Vagina (tissue), 2 donors: ENCODE measurements at regions not wholly inside any gene's neighbourhood (a gene's known extent, or its start where the extent isn't known, plus 50 kb on each side); places are given as distances from the start of the nearest gene placed in this dataset.

ENCODE experiments used
- DNase-seq, 2 donors: peaks; one replicate each; pipeline ENCODE4 v3.0.0-alpha.2; 2017; ENCODE audit errors: extremely low spot score in 2 of 2
- H3K27ac ChIP-seq: fragments of 200-600 bp; sonication (generic); one replicate; pipeline ENCODE4 v1.5.1; 2019
- H3K27me3 ChIP-seq: fragments of 200-600 bp; sonication (generic); one replicate; pipeline ENCODE4 v1.5.1; 2019
- H3K36me3 ChIP-seq, 2 donors: fragments of 200-600 bp; sonication (generic); one replicate each; pipeline ENCODE4 v1.5.1; 2017 to 2019
- H3K4me1 ChIP-seq: fragments of 200-600 bp; sonication (generic); one replicate; pipeline ENCODE4 v1.5.1; 2019
- H3K4me3 ChIP-seq, 2 donors: fragments of 200-600 bp; sonication (generic); 1 replicate in 1 of 2; 2 replicates in 1 of 2; pipeline ENCODE4 v1.5.1; 2016 to 2019
- H3K9me3 ChIP-seq: fragments of 200-600 bp; sonication (generic); one replicate; pipeline ENCODE4 v1.5.1; 2019
- CTCF ChIP-seq, 3 experiments: fragments of 450-650 bp in 2 of 3; fragments of 200-600 bp in 1 of 3; sonication (generic) in 1 of 3; IDR thresholded peaks; one replicate each; pipeline ENCODE4 v1.5.1; 2017 to 2019; ENCODE audit warnings: antibody characterized with exemption in 3 of 3, mild to moderate bottlenecking in 2 of 3, moderate library complexity in 2 of 3
- POLR2A ChIP-seq, 2 donors: fragments of 450-650 bp; IDR thresholded peaks; one replicate each; pipeline ENCODE4 v1.6.1; 2017; ENCODE audit warnings: antibody characterized with exemption in 2 of 2, mild to moderate bottlenecking in 2 of 2, moderate library complexity in 2 of 2
- POLR2AphosphoS5 ChIP-seq, 2 donors: sonication (generic); formaldehyde crosslinking; IDR thresholded peaks; one replicate each; pipeline ENCODE4 v1.9.0; 2017; ENCODE audit warnings: antibody characterized with exemption in 2 of 2, mild to moderate bottlenecking in 2 of 2, low read depth in 1 of 2; ENCODE audit not compliant: insufficient read depth in 1 of 2
- intact Hi-C: fragments of 100-400 bp; cut with DNase I; formaldehyde crosslinking; loops from one replicate; pipeline ENCODE4 v1.15.1; 2023

GRCh38 chr12:100675432-100675831 is 101.9 kb downstream of the GAS2L3 start:
- Histone ChIP-seq H3K27ac (no peak overlapping the region), H3K9me3 (no peaks in the 10 kb centered on the region), H3K36me3 (no peaks in the 10 kb centered on the region), H3K4me1 (no peaks in the 10 kb centered on the region), H3K4me3 (no peak overlapping the region), H3K27me3 (no peaks in the 10 kb centered on the region)
- TF ChIP-seq CTCF (IDR thresholded peaks at IDR 0.05) = no peak
- TF ChIP-seq POLR2AphosphoS5 (IDR thresholded peaks at IDR 0.05; ENCODE audit: insufficient read depth in 1 of 2, low read depth in 1 of 2) = no peak
- TF ChIP-seq POLR2A (IDR thresholded peaks at IDR 0.05) = no peak
- intact Hi-C loops = no loop called here
- DNase-seq = no peak

DNA sequence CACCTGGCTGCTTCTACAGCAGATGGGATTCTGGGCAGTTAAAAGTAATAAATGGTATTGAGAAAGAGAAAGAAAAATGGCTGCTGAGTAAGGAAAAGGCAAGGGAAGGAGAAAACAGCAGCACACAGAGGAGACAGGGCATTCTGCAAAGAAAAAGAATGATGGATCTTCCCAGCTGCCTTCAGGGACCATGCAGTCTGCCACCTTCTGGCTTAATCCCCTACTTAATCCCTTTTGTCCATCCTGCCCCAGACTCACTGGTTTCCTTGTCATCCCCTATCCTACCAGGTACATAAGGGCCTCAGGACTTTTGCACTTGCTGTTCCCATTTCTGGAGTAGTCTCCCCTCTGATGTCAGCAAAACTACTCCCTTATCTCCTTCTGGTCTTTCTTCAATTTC is 107.6 kb downstream of the GAS2L3 start:
- Histone ChIP-seq H3K27ac (no peak overlapping the region), H3K27me3 (no peaks in the 10 kb centered on the region), H3K4me1 (no peaks in the 10 kb centered on the region), H3K36me3 (no peaks in the 10 kb centered on the region), H3K9me3 (no peaks in the 10 kb centered on the region), H3K4me3 (no peak overlapping the region)
- intact Hi-C loops = no loop called here
- DNase-seq = no peak
- TF ChIP-seq POLR2A (IDR thresholded peaks at IDR 0.05) (no peak), POLR2AphosphoS5 (IDR thresholded peaks at IDR 0.05; ENCODE audit: insufficient read depth in 1 of 2, low read depth in 1 of 2) (no peak)

DNA sequence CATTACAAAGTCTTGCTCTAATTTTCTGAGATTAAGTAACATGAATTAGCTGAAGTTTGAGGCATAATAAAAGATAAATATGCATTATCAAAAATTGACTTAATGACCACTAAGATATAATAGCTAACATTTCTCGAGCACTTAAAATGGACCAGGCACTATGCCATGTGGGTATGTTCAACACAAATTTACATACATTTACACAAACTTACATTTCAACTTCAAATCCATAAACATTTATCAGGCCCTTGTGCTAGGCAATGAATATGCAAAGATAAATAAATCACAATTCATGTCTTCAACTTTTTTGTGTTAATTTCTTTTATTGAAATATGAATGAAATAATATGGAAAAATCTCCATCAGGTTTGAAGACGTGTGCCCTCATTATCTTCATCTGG is 108.7 kb downstream of the GAS2L3 start:
- H3K36me3 ChIP-seq = no peaks in the 10 kb centered on the region
- H3K4me3 ChIP-seq = no peak overlapping the region
- no peak for TF ChIP-seq CTCF (IDR thresholded peaks at IDR 0.05)
- TF ChIP-seq POLR2AphosphoS5 (IDR thresholded peaks at IDR 0.05; ENCODE audit: insufficient read depth in 1 of 2, low read depth in 1 of 2) = no peak
- no peak for TF ChIP-seq POLR2A (IDR thresholded peaks at IDR 0.05)
- DNase-seq = no peak
- intact Hi-C loops = no loop called here
- H3K27me3 ChIP-seq = no peaks in the 10 kb centered on the region
- H3K9me3 ChIP-seq = no peaks in the 10 kb centered on the region
- H3K27ac ChIP-seq = no peak overlapping the region
- H3K4me1 ChIP-seq = no peaks in the 10 kb centered on the region

DNA sequence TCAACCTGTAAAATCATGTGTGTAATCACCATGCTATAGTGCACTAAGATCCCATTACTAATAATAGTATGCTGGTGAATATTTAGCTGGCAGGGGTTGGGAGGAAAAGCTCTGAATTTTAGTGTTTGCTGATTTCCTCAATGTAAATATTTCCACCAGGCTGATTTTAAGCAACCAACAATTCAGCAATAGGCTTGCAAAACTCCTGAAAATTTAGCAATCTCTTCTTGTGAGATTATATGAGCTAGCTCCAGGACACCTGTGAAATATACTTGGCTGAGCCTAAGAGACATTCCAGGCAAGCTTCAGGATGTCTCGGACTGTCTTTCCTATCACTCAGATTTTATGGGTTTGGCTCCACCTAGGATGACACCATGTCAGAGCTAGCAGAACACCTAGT is 106.9 kb upstream of the ANO4 start:
- DNase-seq = no peak
- TF ChIP-seq POLR2AphosphoS5 (IDR thresholded peaks at IDR 0.05; ENCODE audit: insufficient read depth in 1 of 2, low read depth in 1 of 2) (no peak), POLR2A (IDR thresholded peaks at IDR 0.05) (no peak), CTCF (IDR thresholded peaks at IDR 0.05) (no peak)
- Histone ChIP-seq H3K27ac (no peak overlapping the region), H3K27me3 (no peaks in the 10 kb centered on the region), H3K4me3 (no peak overlapping the region), H3K9me3 (no peaks in the 10 kb centered on the region), H3K4me1 (no peaks in the 10 kb centered on the region), H3K36me3 (no peaks in the 10 kb centered on the region)
- intact Hi-C loops = no loop called here

DNA sequence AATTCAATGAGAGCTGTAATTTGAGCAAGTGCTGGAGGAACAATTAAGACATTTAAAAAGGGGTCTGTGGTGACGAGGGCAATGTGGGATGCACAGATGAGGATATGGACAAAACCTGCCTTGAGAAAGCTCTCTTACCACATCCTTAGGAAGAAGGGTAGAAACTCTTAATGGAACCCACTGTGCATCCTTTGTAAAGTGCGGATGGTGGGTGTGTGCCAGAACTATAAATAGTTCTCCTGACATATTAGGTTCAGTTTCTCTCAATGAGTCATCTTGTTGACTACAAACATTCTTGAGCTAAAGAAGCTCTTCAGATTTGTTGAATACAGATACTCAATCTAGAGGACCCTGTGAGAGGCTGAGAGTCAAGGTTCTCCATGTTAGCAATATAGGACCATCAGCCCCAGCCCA is 106.1 kb upstream of the ANO4 start:
- no peaks in the 10 kb centered on the region for H3K4me1 ChIP-seq
- no peak overlapping the region for H3K4me3 ChIP-seq
- TF ChIP-seq CTCF (IDR thresholded peaks at IDR 0.05) (no peak), POLR2AphosphoS5 (IDR thresholded peaks at IDR 0.05; ENCODE audit: insufficient read depth in 1 of 2, low read depth in 1 of 2) (no peak), POLR2A (IDR thresholded peaks at IDR 0.05) (no peak)
- intact Hi-C loops = no loop called here
- H3K9me3 ChIP-seq = no peaks in the 10 kb centered on the region
- no peaks in the 10 kb centered on the region for H3K27me3 ChIP-seq
- H3K36me3 ChIP-seq = no peaks in the 10 kb centered on the region
- no peak overlapping the region for H3K27ac ChIP-seq
- DNase-seq = no peak

DNA sequence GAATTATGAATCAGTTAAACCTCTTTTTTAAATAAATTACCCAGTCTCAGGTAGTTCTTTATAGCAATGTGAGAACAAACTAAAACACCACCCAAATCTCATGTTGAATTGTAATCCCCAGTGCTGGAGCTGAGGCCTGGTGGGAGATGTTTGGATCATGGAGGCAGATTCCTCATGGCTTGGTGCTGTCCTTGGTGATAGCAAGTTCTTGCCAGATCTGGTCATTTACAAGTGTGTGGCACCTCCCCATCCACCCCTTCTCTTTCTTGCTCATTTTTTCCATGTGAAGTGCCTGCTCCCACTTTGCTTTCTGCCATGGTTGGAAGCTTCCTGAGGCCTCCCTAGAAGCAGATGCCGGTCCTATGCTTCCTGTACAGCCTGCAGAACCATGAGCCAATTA is 102.1 kb upstream of the ANO4 start:
- H3K27ac ChIP-seq = no peak overlapping the region
- DNase-seq = no peak
- H3K27me3 ChIP-seq = no peaks in the 10 kb centered on the region
- H3K4me1 ChIP-seq = no peaks in the 10 kb centered on the region
- H3K9me3 ChIP-seq = no peaks in the 10 kb centered on the region
- no peak overlapping the region for H3K4me3 ChIP-seq
- H3K36me3 ChIP-seq = no peaks in the 10 kb centered on the region
- TF ChIP-seq POLR2AphosphoS5 (IDR thresholded peaks at IDR 0.05; ENCODE audit: insufficient read depth in 1 of 2, low read depth in 1 of 2) = no peak
- no peak for TF ChIP-seq POLR2A (IDR thresholded peaks at IDR 0.05)
- TF ChIP-seq CTCF (IDR thresholded peaks at IDR 0.05) = no peak
- intact Hi-C loops = no loop called here
